KOPT-K1 (cell line): ENCODE measurements at regions not wholly inside any gene's neighbourhood (a gene's known extent, or its start where the extent isn't known, plus 50 kb on each side); places are given as distances from the start of the nearest gene placed in this dataset.
"Not testable (repeated sequence)": the region's sequence is repeated elsewhere in the genome, so short reads cannot be mapped to it uniquely, and the experiment has no call there.

ENCODE experiments used
- H3K27ac ChIP-seq: fragments of 200-600 bp; sonication (generic); 2 replicates; pipeline ENCODE4 v1.5.1; 2016; ENCODE audit warnings: antibody characterized with exemption, mild to moderate bottlenecking, low read depth, low read length; ENCODE audit not compliant: poor library complexity, severe bottlenecking
- H3K36me3 ChIP-seq: fragments of 200-600 bp; sonication (generic); 2 replicates; pipeline ENCODE4 v1.5.1; 2017; ENCODE audit warnings: antibody characterized with exemption, mild to moderate bottlenecking, low read length, moderate library complexity; ENCODE audit not compliant: insufficient read depth
- H3K9me3 ChIP-seq: fragments of 200-600 bp; sonication (generic); 2 replicates; pipeline ENCODE4 v1.5.1; 2017; ENCODE audit warnings: antibody characterized with exemption, low read length, mild to moderate bottlenecking; ENCODE audit not compliant: insufficient read depth, poor library complexity, severe bottlenecking

GRCh38 chr11:134503596-134503995 lies 91.6 kb upstream of the B3GAT1 start:
- Histone ChIP-seq H3K27ac (no peak overlapping the region), H3K9me3 (no peaks in the 10 kb centered on the region), H3K36me3 (no peaks in the 10 kb centered on the region)

DNA sequence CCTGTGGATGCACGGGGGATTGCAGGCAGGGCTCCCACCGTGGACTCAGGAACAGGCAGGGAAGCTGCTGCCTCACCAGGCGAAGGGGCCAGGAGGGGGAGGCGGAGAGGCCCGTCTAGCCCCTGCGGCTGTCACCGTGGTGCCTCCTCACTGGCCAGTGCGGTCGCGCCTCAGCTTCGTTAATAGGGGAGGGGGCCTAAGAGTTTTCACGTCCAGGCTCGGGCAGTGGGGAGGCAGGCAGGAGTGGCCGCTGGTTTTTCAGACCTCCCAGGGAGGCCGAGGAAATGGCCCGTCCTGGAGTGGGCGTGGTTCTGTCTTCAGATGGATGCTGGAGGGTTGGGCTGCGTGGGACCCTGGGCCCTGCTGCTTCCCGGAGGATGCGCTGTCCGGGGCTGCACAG lies 91.1 kb upstream of the B3GAT1 start:
- Histone ChIP-seq H3K36me3 (no peaks in the 10 kb centered on the region), H3K27ac (no peak overlapping the region), H3K9me3 (no peaks in the 10 kb centered on the region)

DNA sequence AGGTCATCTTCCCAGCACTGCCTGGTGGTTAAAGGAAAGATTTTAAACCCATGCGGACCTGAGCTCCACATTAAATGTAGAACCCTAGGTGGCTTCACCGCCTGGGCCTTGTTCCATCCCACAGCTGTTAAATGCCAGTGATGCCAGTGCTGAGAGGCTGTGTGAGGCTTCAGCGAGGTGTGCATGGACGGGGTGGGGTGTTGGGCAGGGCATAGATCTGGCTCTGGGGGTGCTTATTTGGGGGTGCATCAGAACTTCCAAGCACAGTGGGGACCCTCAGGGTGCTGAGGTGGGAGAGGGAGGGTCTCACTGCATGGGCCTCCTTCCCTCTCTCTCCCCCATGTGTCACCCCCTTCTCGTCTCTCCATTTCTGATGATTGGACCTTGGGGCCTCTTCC lies 90.1 kb upstream of the B3GAT1 start:
- Histone ChIP-seq H3K36me3 (no peaks in the 10 kb centered on the region), H3K9me3 (no peaks in the 10 kb centered on the region), H3K27ac (no peak overlapping the region)

- Histone ChIP-seq H3K36me3 (no peaks in the 10 kb centered on the region), H3K27ac (no peak overlapping the region), H3K9me3 (no peaks in the 10 kb centered on the region)
Measured at GRCh38 chr11:134501406-134502152, 89.5 kb upstream of the B3GAT1 start.

DNA sequence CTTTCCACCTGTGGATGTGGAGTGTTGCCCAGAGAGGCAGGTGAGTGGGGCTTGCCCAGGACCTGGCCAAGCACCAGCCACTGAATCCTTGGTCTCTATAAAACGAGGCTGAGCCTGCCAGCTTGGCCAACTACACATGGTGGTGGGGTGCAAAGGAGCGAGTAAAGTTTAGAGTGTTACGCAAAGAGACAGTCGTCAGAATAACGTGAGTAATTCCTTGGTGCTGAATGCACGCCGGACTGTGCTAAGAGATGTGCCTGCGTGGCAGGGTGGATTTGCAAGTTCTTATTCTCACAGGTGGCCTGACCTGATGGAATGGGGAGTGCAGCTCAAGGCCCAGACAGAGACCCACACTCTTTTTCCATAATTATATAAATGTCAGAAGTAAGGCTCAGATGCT lies 88.6 kb upstream of the B3GAT1 start:
- Histone ChIP-seq H3K36me3 (no peaks in the 10 kb centered on the region), H3K27ac (no peak overlapping the region), H3K9me3 (no peaks in the 10 kb centered on the region)

GRCh38 chr11:134499990-134500389 lies 87.9 kb upstream of the B3GAT1 start:
- Histone ChIP-seq H3K27ac (no peak overlapping the region), H3K36me3 (no peaks in the 10 kb centered on the region), H3K9me3 (no peaks in the 10 kb centered on the region)

DNA sequence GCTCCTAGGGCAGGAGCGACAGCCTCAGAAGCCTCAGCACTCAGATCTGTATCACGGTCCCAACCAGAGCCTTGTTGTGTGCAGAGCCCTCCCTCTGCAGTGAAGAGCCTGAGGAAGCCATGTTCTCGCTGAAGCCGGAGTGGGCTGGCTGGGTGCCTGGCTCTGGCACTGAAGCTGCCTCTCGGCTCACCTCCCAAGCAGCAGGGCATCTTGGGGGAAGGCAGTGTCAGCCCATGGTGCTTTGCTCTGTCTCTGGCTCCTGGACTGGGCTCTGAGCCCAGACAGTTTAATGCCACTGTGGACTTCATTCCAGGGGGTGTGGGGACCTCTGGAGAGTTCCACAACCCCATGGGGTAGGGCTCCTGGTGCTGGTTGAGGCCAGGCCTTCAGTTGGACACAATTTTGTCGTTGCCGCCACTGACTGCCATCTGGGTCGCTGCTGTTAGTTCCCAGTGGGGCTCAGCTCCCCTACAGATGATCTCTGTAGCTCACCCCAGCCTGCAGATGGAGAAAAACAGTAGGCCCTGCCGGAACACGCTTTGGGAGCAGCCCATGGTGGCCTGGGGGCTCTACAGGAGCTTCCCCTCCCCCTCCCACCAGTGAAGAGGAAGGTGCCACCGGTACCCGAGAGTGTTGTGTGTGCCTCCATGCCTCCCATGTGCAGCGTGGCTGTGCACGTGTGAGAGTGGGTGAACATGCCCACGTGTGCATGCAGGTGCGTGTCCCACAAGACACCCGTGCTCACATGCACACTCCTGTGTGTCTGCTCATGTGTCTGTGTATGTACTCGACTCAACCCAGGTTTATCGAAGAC lies 86.5 kb upstream of the B3GAT1 start:
- Histone ChIP-seq H3K9me3 (peaks cover 8% of the 10 kb centered on the region), H3K27ac (no peak overlapping the region), H3K36me3 (no peaks in the 10 kb centered on the region)

DNA sequence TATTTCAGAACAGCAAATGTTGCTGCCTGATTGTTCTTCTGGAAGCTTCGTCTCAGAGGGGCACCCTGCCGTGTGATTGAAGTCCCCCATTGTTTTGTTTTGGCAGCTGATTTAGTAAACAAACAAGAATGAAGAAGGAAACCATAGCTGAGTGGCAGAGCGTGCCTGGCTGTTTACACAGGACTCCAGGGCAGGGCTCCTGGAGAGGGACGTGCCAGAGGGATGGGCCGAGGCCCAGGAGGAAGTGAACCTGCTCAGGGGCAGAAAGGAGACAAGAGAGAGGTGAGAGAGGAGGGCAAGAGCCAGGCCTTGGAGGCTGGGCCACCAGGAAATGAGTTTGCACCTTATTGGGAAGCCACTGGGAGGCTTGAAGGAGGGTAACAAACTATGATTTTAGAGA lies 85.5 kb upstream of the B3GAT1 start:
- Histone ChIP-seq H3K36me3 (no peaks in the 10 kb centered on the region), H3K27ac (no peak overlapping the region), H3K9me3 (peaks cover 8% of the 10 kb centered on the region)

- H3K36me3 ChIP-seq, H3K9me3 ChIP-seq, H3K27ac ChIP-seq: not testable (repeated sequence)
Measured at GRCh38 chr11:134496058-134496457, 84.0 kb upstream of the B3GAT1 start.

GRCh38 chr11:134494395-134494794 lies 82.4 kb upstream of the B3GAT1 start:
- H3K9me3 ChIP-seq, H3K27ac ChIP-seq, H3K36me3 ChIP-seq: not testable (repeated sequence)

DNA sequence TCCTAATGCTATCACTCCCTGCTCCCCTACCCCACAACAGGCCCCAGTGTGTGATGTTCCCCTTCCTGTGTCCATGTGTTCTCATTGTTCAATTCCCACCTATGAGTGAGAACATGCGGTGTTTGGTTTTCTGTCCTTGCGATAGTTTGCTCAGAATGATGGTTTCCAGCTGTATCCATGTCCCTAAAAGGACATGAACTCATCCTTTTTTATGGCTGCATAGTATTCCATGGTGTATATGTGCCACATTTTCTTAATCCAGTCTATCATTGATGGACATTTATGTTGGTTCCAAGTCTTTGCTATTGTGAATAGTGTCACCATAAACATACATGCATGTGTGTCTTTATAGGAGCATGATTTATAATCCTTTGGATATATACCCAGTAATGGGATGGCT lies 80.4 kb upstream of the B3GAT1 start:
- not testable (repeated sequence) for H3K9me3 ChIP-seq, H3K27ac ChIP-seq, H3K36me3 ChIP-seq

- Histone ChIP-seq H3K27ac (no peak overlapping the region), H3K36me3 (no peaks in the 10 kb centered on the region), H3K9me3 (peaks cover 8% of the 10 kb centered on the region)
Measured at GRCh38 chr11:134489728-134490127, 77.7 kb upstream of the B3GAT1 start.

DNA sequence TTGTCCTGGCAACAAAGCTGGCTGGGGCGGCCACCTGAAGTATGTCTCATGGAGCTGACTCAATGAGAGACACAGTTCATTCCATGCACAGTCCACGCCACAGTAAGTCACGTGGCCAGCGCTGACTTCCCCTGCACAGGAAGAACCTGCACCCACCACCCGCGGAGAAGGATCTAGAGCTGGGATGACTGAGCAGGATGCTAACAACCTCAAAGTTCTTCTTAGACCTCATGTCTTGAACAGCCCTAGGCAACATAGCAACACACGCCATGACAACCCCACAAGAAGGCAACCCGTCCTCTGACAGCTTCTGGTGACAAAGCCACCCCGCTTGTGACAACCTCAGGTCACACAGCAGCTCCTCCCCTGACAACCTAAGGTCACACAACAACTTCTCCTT lies 76.9 kb upstream of the B3GAT1 start:
- no peak overlapping the region for H3K27ac ChIP-seq
- peaks cover 1% of the 10 kb centered on the region for H3K9me3 ChIP-seq

DNA sequence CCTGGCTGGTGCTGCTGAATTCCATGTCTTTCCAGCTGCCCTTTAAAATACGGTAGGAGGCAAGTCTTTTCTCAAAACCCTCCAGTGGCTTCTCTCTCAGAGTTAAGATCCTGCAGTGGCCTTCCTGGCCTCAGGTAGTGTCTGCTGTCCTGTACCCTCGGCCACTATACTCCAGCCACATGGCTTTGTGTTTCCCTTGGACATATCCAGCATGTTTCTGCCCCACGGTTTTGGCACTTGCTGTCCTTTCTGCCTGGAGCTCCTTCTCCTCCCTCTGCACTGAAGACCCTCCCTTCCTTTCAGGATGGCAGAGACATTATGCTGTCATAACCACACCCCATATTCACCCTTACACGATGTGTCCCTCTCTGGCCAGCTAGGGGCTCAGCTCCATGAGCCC lies 76.5 kb upstream of the B3GAT1 start:
- no peak overlapping the region for H3K27ac ChIP-seq
- H3K9me3 ChIP-seq: no peaks in the 10 kb centered on the region
- H3K36me3 ChIP-seq: no peaks in the 10 kb centered on the region

More for the DNA sequence above, 76.9 kb upstream of the B3GAT1 start:
- no peaks in the 10 kb centered on the region for H3K36me3 ChIP-seq

GRCh38 chr11:134487696-134488095 lies 75.7 kb upstream of the B3GAT1 start:
- H3K36me3 ChIP-seq: no peaks in the 10 kb centered on the region
- H3K27ac ChIP-seq: no peak overlapping the region
- H3K9me3 ChIP-seq: no peaks in the 10 kb centered on the region

GRCh38 chr11:134486704-134487103 lies 74.7 kb upstream of the B3GAT1 start:
- H3K9me3 ChIP-seq: no peaks in the 10 kb centered on the region
- no peak overlapping the region for H3K27ac ChIP-seq
- H3K36me3 ChIP-seq: no peaks in the 10 kb centered on the region
